GM12878 (cell line): ENCODE measurements at regions not wholly inside any gene's neighbourhood (a gene's known extent, or its start where the extent isn't known, plus 50 kb on each side); places are given as distances from the start of the nearest gene placed in this dataset.

ENCODE experiments used
- ATAC-seq: fragments of 200-7000 bp; cut with Tn5 transposase; 3 replicates; pipeline ENCODE4 v1.9.1; 2020; ENCODE audit warnings: mild to moderate bottlenecking, moderate library complexity
- BruUV-seq: library from RNA; stranded (reverse); fragments of 400-500 nt; replicated peaks from 2 replicates; lab custom pipeline; 2021; lab: Mats Ljungman, UMichigan
- CTCF ChIA-PET: fragments of 300-600 bp; sonication (Branson Sonifier 250); formaldehyde crosslinking; extraction: SDS; loops from one replicate; lab custom pipeline; 2021; ENCODE audit warnings: inconsistent platforms; lab: Yijun Ruan, JAX
- POLR2A ChIA-PET: fragments of 350-600 bp; formaldehyde crosslinking; extraction: SDS; loops from one replicate; lab custom pipeline; 2021; ENCODE audit warnings: inconsistent platforms; lab: Charles Lee
- RAD21 ChIA-PET: fragments of 300-600 bp; sonication (Branson Sonifier 250); formaldehyde crosslinking; loops from one replicate; lab custom pipeline; 2023; ENCODE audit warnings: antibody characterized with exemption; ENCODE audit not compliant: unreplicated experiment; lab: Charles Lee
- SMC1A ChIA-PET: fragments of 300-600 bp; sonication (Branson Sonifier 250); formaldehyde crosslinking; loops from one replicate; lab custom pipeline; 2023; ENCODE audit not compliant: unreplicated experiment, uncharacterized antibody; lab: Charles Lee
- DNase-seq: peaks from one replicate; pipeline ENCODE4 v3.0.0-alpha.2; 2011; ENCODE audit warnings: low read depth, low spot score
- FAIRE-seq: peaks from 3 replicates; lab custom pipeline; 2011; peaks lifted over from hg19 to GRCh38; lab: Jason Lieb, UNC
- H2AFZ ChIP-seq: 2 replicates; pipeline ENCODE4 v1.6.0; 2011; ENCODE audit warnings: low read depth, low read length, control low read depth; ENCODE audit not compliant: control insufficient read depth
- H3K27ac ChIP-seq: 2 replicates; pipeline ENCODE4 v1.5.1; 2011; ENCODE audit warnings: control low read depth; ENCODE audit not compliant: control insufficient read depth, insufficient read depth
- H3K27me3 ChIP-seq, 2 experiments: replicated peaks in 1 of 2; 2 replicates each; pipeline versions ENCODE4 v1.6.0 to v1.6.1; 2011; ENCODE audit warnings: low read length in 1 of 2; ENCODE audit not compliant: control insufficient read depth in 2 of 2, insufficient read depth in 2 of 2
- H3K36me3 ChIP-seq, 2 experiments: 2 replicates each; pipeline ENCODE4 v1.5.1; 2011; ENCODE audit warnings: low read length in 1 of 2; ENCODE audit not compliant: control insufficient read depth in 2 of 2, insufficient read depth in 2 of 2
- H3K4me1 ChIP-seq: 2 replicates; pipeline ENCODE4 v1.6.1; 2011; ENCODE audit warnings: mild to moderate bottlenecking, low read length, moderate library complexity, mixed read lengths; ENCODE audit not compliant: control insufficient read depth, insufficient read depth
- H3K4me2 ChIP-seq: 2 replicates; pipeline ENCODE4 v1.6.0; 2011; ENCODE audit warnings: control low read depth; ENCODE audit not compliant: control insufficient read depth, insufficient read depth
- H3K4me3 ChIP-seq: fragments of 200-600 bp; sonication (generic); 2 replicates; pipeline ENCODE4 v1.5.1; 2016
- H3K79me2 ChIP-seq: 2 replicates; pipeline ENCODE4 v1.6.0; 2011; ENCODE audit warnings: low read length; ENCODE audit not compliant: control insufficient read depth, insufficient read depth
- H3K9ac ChIP-seq: 2 replicates; pipeline ENCODE4 v1.8.0; 2011; ENCODE audit warnings: low read length, control low read depth, mixed read lengths; ENCODE audit not compliant: control insufficient read depth, insufficient read depth
- H3K9me3 ChIP-seq: replicated peaks from 3 replicates; pipeline ENCODE4 v1.5.1; 2011; ENCODE audit warnings: mild to moderate bottlenecking, low read length; ENCODE audit not compliant: control insufficient read depth, insufficient read depth
- H4K20me1 ChIP-seq: 2 replicates; pipeline ENCODE4 v1.6.0; 2011; ENCODE audit not compliant: control insufficient read depth, insufficient read depth
- ATF7 ChIP-seq: fragments of 450-650 bp; IDR thresholded peaks from 2 replicates; pipeline ENCODE4 v1.6.1; 2016; ENCODE audit warnings: low read depth, mild to moderate bottlenecking
- CREB1 ChIP-seq: IDR thresholded peaks from 2 replicates; pipeline ENCODE4 v1.6.1; 2012; ENCODE audit warnings: low read depth, mild to moderate bottlenecking, inconsistent platforms
- ESRRA ChIP-seq: IDR thresholded peaks from 2 replicates; pipeline ENCODE4 v1.6.1; 2012; ENCODE audit warnings: mild to moderate bottlenecking, low read length, improper control_type of control experiment
- GATAD2B ChIP-seq: fragments of 450-650 bp; conservative IDR thresholded peaks from 2 replicates; pipeline ENCODE4 v1.6.1; 2017; ENCODE audit warnings: low read depth, mild to moderate bottlenecking, moderate library complexity
- HCFC1 ChIP-seq: fragments of 150-350 bp; IDR thresholded peaks from 2 replicates; pipeline ENCODE4 v1.6.1; 2014; ENCODE audit warnings: low read length
- IKZF2 ChIP-seq, 2 experiments: fragments of 450-650 bp; IDR thresholded peaks; 2 replicates each; pipeline ENCODE4 v1.6.1; 2017; ENCODE audit warnings: mild to moderate bottlenecking in 2 of 2, moderate library complexity in 2 of 2
- MEF2A ChIP-seq: IDR thresholded peaks from 2 replicates; pipeline ENCODE4 v1.6.1; 2011; ENCODE audit warnings: low read depth, mild to moderate bottlenecking, low read length, moderate library complexity; ENCODE audit not compliant: insufficient read depth
- MEF2B ChIP-seq: fragments of 450-650 bp; IDR thresholded peaks from 2 replicates; pipeline ENCODE4 v1.6.1; 2018; ENCODE audit warnings: mild to moderate bottlenecking, moderate library complexity; ENCODE audit not compliant: partially characterized antibody, poor library complexity, severe bottlenecking
- MYB ChIP-seq: fragments of 150-350 bp; IDR thresholded peaks from 2 replicates; pipeline ENCODE4 v1.6.1; 2014; ENCODE audit warnings: mild to moderate bottlenecking, low read depth, low read length, borderline replicate concordance
- NFYB ChIP-seq: IDR thresholded peaks from 2 replicates; pipeline ENCODE4 v1.6.1; 2011; ENCODE audit warnings: low read depth, mild to moderate bottlenecking, low read length, improper control_type of control experiment, moderate library complexity; ENCODE audit not compliant: insufficient read depth
- NR2F1 ChIP-seq: fragments of 450-650 bp; conservative IDR thresholded peaks from 2 replicates; pipeline ENCODE4 v1.6.1; 2017; ENCODE audit warnings: mild to moderate bottlenecking
- POLR2AphosphoS2 ChIP-seq: IDR thresholded peaks from 2 replicates; pipeline ENCODE4 v1.6.1; 2011; ENCODE audit warnings: low read depth, mild to moderate bottlenecking, low read length, improper control_type of control experiment, moderate library complexity
- RCOR1 ChIP-seq: conservative IDR thresholded peaks from 2 replicates; pipeline ENCODE4 v1.6.1; 2012; ENCODE audit warnings: low read depth, low read length, improper control_type of control experiment
- SIN3A ChIP-seq: IDR thresholded peaks from 2 replicates; pipeline ENCODE4 v1.6.1; 2012; ENCODE audit warnings: low read depth, low read length, improper control_type of control experiment
- SMARCA5 ChIP-seq: fragments of 450-650 bp; IDR thresholded peaks from 2 replicates; pipeline ENCODE4 v1.6.1; 2017; ENCODE audit warnings: mild to moderate bottlenecking
- STAT3 ChIP-seq: IDR thresholded peaks from 2 replicates; pipeline ENCODE4 v1.6.1; 2011; ENCODE audit warnings: low read depth, low read length, improper control_type of control experiment
- TCF12 ChIP-seq: IDR thresholded peaks from 2 replicates; pipeline ENCODE4 v1.6.1; 2011; ENCODE audit warnings: low read depth, mild to moderate bottlenecking, low read length
- WRNIP1 ChIP-seq: IDR thresholded peaks from 2 replicates; pipeline ENCODE4 v1.6.1; 2011; ENCODE audit warnings: low read depth, low read length, improper control_type of control experiment, borderline replicate concordance
- ZNF274 ChIP-seq: IDR thresholded peaks from one replicate; pipeline ENCODE4 v1.8.0; 2011; ENCODE audit not compliant: insufficient read length, insufficient read depth
- in situ Hi-C: fragments of 300-500 bp; cut with MboI; formaldehyde crosslinking; loops from 9 replicates; pipeline ENCODE4 v1.14.3; 2018; ENCODE audit warnings: mixed read lengths
- intact Hi-C: fragments of 100-400 bp; cut with micrococcal nuclease; formaldehyde crosslinking; loops from one replicate; pipeline ENCODE4 v1.14.2; 2022; ENCODE audit not compliant: unreplicated experiment

GRCh38 chr6:155771822-155772221 is 316.2 kb upstream of the NOX3 start (continued):
- TF ChIP-seq IKZF2 (IDR thresholded peaks at IDR 0.05): no peak
- no peak for TF ChIP-seq STAT3
- TF ChIP-seq NFYB: no peak
- no peak for TF ChIP-seq NR2F1
- TF ChIP-seq ZNF274: no peak
- TF ChIP-seq SMARCA5: no peak
- TF ChIP-seq GATAD2B: no peak
- TF ChIP-seq MYB: no peak
- no peak for TF ChIP-seq TCF12
- no peak for TF ChIP-seq POLR2AphosphoS2
- TF ChIP-seq SIN3A: no peak

DNA sequence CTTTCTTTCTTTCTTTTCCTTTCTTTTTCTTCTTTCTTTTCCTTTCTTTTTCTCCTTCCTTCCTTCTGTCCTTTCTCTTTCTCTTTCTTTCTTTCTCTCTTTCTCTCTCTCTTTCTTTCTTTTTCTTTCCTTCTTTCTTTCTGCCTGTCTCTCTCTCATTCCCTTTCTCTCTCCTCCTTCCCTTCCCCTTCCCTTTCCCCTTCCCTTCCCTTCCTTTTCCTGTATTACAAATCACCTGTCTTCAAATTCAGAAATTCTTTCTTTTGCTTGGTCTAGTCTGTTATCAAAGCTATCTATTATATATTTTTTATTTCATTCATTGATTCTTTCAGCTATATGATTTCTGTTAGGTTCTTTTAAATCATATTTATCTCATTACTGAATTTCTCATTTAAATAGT is 315.2 kb upstream of the NOX3 start:
- RAD21 ChIA-PET: no interaction called here
- Histone ChIP-seq H3K27ac (no peak overlapping the region), H3K79me2 (no peaks in the 10 kb centered on the region), H3K9ac (no peak overlapping the region), H3K4me3 (no peak overlapping the region), H3K36me3 (no peaks in the 10 kb centered on the region), H4K20me1 (no peaks in the 10 kb centered on the region), H3K9me3 (no peaks in the 10 kb centered on the region), H3K4me2 (no peak overlapping the region), H3K27me3 (no peaks in the 10 kb centered on the region; a peak in 1 of 4 replicates), H2AFZ (no peak overlapping the region), H3K4me1 (no peaks in the 10 kb centered on the region)
- in situ Hi-C loops (no loop called here), intact Hi-C loops (no loop called here)
- CTCF ChIA-PET: no interaction called here
- no peak for DNase-seq
- TF ChIP-seq HCFC1 (no peak), RCOR1 (no peak), CREB1 (no peak), NFYB (no peak), ESRRA (no peak), MEF2B (no peak), SMARCA5 (no peak), MEF2A (no peak), ATF7 (no peak), WRNIP1 (no peak), IKZF2 (IDR thresholded peaks at IDR 0.05) (no peak)
- no TSS peak for BruUV-seq
- no peak for FAIRE-seq
- SMC1A ChIA-PET: interaction anchor here (0.6 kb wide), 1 partner anchor 386 kb away, joined by 3 read pairs; no protein-coding TSS in a partner anchor
- ATAC-seq: no peak
- POLR2A ChIA-PET: no interaction called here
